Hepatic stellate cell (primary cell): ENCODE measurements at regions not wholly inside any gene's neighbourhood (a gene's known extent, or its start where the extent isn't known, plus 50 kb on each side); places are given as distances from the start of the nearest gene placed in this dataset.
"Not testable (repeated sequence)": the region's sequence is repeated elsewhere in the genome, so short reads cannot be mapped to it uniquely, and the experiment has no call there.

Experiments
- DNase-seq: peaks from one replicate; pipeline ENCODE4 v3.0.0; 2011; ENCODE audit warnings: low spot score

DNA sequence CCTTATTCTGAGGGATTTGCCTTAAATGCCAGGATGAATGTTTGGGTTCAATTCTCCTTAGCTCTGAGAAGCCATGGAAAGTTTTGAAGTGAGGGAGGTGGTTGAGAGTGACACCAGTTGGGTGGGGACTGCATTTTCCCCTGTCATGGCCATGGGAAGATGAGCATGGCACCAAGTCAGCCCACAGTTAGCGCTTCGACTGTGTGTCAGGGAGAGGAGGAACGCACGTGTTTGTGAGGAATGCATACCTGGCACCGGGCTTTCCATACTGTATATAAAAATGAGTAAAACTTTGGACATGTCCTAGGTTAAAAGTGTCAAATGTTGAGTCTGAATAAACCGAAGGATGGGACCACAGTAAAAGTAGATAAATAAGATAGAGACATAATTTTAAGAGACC is 187.5 kb upstream of the KL start:
- no peak for DNase-seq

DNA sequence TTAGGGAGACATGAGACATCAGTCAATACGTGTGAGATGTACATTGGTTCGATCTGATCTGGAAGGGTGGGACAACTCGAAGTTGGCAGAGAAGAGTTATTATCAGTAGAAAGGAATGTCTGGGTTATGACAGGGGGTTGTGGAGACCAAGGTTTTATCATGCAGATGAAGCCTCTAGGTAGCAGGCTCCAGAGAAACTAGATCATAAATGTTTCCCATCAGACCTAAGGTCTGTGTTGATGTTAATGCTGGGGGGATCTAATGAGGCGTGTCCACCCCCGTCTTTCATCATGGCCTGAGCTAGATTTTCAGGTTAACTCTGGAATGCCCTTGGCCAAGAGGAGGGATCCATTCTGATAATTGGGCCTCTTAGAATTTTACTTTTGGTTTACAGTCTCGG is 187.0 kb upstream of the KL start:
- no peak for DNase-seq

GRCh38 chr13:32829676-32830335 is 186.4 kb upstream of the KL start:
- DNase-seq: peak; percentile 62

GRCh38 chr13:32830336-32831031 is 185.7 kb upstream of the KL start:
- DNase-seq: no peak

DNA sequence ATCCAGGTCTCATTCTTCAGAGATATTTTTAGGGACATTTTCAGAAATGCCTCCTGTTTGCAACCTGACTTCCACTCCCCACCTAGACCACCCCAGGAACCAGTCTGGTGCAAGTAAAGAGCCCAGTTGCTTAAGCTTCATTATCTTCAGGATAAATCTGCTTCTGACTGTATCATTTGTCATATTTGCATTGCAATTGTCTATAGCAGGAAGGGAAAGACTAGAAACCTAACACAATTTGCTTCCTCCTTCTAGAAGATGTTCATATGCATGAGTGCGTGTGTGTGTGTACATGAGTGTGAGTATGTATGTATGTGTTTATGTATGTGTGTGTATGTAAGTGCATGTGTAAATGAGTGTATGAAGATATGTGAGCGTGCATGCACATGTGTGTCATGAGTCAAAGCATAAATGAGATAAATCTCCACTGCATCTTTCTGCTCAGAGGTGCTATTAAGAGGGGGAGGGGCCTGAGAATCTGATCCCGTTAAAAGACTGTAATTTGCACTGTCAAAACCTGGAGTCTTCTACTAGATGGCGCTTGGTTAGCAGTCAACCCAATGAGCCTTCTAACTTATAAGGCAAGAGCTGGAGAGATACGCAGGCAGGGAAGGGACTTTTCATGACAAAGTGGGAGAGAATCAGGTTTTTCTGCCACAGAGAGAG is 178.8 kb upstream of the KL start:
- DNase-seq: no peak

- no peak for DNase-seq
Measured at GRCh38 chr13:32837973-32838927, 178.0 kb upstream of the KL start.

DNA sequence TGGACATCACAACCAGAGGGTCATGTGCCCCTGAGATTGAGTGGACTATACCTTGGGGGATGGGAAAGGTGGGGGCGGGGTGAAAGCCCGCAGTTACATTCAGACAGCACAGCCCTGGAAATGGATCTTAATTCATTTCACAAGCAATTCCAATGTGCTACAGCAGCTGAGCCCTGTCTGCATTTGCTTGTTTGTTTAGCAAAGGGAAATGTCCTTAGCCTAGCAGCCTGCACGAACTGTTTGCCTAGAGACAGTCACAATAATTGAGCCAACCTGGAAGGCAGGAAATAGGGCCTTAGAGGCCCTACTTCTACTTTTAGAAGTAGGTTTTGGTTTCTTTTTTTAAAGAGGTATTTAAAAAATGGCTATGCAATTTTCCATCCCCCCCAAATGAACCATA is 177.3 kb upstream of the KL start:
- peak; percentile 71 for DNase-seq

GRCh38 chr13:32840113-32840512 is 176.1 kb upstream of the KL start:
- DNase-seq: no peak

GRCh38 chr13:32840989-32841713 is 175.1 kb upstream of the KL start:
- no peak for DNase-seq

GRCh38 chr13:32845952-32846950 is 170.0 kb upstream of the KL start:
- no peak for DNase-seq

DNA sequence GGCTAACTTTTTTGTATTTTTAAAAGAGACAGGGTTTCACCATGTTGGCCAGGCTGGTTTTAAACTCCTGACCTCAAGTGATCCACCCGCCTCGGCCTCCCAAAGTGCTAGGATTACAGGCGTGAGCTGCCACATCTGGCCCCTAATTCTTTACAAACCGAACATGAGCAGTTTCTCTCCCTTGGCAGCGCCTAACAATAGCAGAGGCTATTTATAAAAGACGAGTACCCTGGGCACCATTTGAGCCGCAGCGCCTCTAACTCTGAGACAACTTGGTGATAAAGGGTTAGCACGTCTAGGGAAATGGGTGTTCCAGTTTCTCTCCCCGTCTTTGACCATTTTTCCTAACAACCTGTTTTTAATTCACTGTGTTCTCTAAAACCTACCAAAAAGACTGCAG is 168.2 kb upstream of the KL start:
- DNase-seq: not testable (repeated sequence)

- DNase-seq: no peak
Measured at GRCh38 chr13:32849369-32849768, 166.9 kb upstream of the KL start.

- DNase-seq: no peak
Measured at GRCh38 chr13:32850316-32851052, 165.7 kb upstream of the KL start.

GRCh38 chr13:32851083-32852069 is 164.8 kb upstream of the KL start:
- no peak for DNase-seq

DNA sequence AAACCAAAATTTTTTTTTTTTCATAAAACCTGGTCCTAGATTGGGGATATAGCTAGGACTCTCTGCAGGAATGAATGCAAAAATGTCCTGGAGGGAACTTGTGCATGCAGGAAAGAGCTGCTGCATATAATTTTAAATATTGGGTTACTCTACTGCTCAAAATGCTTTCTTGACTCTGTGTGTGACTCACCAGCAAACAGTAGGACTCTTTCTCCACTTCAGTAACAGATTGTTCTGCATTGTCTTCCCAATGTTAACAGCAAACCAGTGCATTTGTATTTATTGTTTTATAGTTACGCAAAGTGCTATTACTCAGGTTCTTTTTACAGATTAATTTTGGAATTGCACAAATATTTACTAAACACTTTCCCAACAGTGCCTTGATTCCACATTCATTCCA is 163.7 kb upstream of the KL start:
- no peak for DNase-seq

DNA sequence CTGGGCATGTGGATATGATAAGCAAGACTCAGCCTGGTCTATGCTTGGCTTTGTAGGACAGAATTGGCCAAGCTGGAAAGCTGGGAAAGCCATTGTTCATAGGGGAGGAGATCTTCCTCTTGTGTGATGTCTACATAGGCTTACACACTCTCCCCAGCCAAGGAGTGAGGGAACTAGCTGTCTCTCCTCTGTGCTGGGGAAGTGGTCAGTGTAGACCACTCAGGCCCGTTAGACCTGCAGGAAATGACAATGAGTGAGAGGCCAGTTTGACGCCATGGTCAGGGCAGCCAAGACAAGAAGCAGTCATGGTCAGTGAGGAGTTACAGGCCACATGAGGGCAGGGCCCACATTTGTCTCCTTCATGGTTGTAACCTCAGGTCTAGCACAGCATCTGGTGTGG is 159.1 kb upstream of the KL start:
- DNase-seq: no peak

DNA sequence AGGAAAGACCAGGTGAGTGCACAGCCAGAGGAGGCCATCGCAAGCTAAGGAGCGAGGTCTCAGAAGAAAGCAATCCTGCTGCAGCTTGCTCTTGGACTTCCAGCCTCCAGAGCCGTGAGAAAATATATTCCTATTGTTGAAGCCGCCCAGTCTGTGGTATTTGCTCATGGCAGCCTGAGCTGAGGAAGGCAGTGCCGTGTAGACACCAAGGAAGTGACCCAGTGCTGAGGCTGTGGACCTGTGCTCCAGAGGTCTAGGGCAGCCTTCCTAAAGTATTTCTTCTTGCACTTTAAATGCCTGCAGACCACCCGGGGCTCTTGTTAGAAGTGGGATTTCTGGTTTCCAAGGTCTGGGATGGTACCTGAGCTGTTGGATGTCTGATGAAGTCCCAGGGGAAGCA is 158.5 kb upstream of the KL start:
- no peak for DNase-seq

- no peak for DNase-seq
Measured at GRCh38 chr13:32859707-32860292, 156.4 kb upstream of the KL start.
